GM18868 (cell line): ENCODE measurements at regions not wholly inside any gene's neighbourhood (a gene's known extent, or its start where the extent isn't known, plus 50 kb on each side); places are given as distances from the start of the nearest gene placed in this dataset.
"Not testable (repeated sequence)": the region's sequence is repeated elsewhere in the genome, so short reads cannot be mapped to it uniquely, and the experiment has no call there.

Source experiments
- ATAC-seq: cut with Tn5 transposase; IDR thresholded peaks from one replicate; pipeline ENCODE4 v1.9.1; 2021; ENCODE audit warnings: mild to moderate bottlenecking, moderate library complexity; ENCODE audit not compliant: unreplicated experiment

DNA sequence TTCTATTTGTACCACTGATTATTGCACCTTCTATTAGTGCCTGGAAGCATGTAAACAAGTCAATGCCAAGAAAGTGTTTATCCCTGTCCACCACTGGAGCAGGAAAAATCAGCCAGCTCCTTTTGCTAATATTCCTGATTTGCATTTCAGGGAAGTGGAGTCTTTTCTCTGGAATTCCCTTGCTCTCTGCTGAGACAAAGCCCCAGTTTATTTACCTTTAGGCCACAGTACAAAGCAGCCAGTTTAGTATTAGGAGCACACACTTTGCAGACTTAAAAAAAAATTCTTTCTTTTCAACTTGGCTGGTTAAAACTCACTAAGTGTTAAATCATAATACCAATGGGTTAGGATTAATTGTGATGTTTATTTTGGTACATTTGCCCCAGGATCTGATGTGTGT, 631.1 kb downstream of the PKHD1 start:
- no peak for ATAC-seq

- peak; percentile 96 for ATAC-seq
These were observed 627.5 kb downstream of the PKHD1 start for GRCh38 chr6:51459958-51460357.

GRCh38 chr6:51462896-51463295, 624.5 kb downstream of the PKHD1 start:
- no peak for ATAC-seq

- ATAC-seq, result no peak
These were observed 624.1 kb downstream of the PKHD1 start for GRCh38 chr6:51463321-51463720.

GRCh38 chr6:51464956-51465355, 622.5 kb downstream of the PKHD1 start:
- no peak for ATAC-seq

DNA sequence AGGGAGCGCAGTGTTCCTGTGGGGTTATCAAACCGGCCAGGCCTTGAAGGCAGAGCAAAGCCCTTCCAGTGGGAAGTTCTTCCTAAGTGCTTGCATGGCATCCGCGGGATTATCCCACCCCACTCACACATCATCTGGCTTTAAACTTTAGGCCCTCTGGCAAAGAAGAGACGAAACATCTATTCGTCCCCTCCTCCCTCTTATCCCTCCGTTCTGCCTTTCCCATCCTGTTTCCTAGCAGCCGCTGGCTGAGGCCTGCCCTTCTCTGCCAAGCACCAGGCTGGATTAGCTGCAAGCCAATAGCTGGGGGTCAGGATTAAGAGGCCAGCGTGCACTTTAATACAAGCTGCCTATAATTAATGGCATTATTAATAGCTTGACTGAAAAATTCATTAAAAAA, 621.0 kb downstream of the PKHD1 start:
- no peak for ATAC-seq

DNA sequence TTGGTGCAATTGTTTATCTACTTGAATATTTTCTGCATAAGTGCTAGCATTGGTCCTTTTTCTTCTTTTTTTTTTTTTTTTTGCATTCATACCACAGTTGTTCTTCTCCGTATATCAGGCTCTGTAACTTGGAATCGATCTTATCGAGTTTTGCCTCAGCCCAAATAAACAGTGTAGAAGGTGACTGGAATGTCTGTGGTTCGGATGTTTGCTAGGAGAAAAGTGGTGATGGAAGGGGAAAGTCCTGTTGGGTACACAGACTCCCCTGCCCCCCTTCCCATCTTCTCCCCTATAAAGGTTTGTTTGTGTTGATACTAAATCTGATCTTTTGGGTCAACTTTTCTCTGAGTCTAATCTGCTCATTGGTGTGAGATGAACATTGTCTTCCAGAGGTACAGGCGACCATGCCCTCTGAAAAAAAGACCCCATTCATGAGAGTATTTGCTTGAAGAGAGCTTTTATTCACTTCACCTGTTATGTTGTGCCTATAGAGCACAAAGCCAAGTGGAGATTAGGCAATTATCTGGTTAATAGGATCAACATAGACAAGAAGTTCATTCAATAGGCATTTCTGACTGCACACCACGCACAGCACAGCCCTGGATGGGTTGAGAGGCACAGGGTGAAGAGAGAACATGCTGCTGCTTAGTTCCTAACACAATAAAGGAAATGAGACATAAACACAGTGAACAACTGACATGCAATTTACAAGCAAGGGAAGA, 620.0 kb downstream of the PKHD1 start:
- no peak for ATAC-seq

DNA sequence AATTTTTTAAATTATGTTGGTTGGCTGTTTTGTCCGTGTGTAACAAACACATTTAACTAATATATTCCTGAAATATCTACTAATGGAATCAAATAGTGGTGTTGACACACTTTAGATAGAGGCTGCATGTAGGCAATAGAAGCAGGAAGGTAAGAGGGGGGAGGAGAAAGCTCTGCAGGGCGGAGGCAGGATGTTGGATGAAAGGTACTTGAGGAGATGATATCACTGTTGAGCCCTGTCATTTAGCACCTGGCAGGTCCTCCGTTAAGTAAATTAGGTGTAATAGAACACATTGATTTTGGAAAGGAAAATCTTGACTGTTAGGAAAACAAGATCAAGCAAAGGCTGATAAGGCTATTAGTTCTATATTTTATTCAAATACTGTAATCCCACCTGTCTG, 618.7 kb downstream of the PKHD1 start:
- ATAC-seq, result no peak

DNA sequence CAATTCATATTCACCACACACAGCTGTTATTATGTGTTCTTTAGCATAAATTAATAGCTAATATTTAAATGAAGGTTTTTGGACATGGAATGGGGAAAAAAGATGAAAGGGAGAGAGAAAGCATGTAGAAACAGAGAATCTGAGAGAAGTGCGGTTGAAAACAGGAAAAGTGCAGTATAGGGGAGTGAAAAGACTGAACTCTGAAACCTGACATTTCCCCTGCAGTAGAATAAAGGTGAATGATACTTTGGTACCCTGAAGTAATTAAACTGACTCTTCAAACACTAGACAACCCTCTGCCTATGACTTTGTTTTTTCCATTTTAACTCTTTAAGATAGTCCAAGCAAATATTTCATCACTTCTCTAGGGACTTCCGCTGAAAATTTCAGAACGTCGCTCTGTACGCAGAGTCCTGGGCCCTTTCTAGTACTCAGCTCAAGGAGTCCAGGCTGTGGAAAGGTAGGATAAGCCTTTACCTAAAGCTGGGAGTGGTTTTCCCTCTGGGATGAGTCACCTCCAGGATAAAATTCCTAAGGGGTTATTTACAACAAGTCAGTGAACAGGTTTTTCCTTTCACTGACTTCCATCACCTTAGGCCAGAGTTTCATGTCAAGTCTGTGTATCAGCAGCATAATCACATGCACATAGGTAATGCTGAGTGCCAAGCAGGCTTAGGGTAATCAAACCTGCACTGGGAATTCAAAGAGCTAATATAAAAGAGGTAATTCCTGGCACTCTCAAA, 614.5 kb downstream of the PKHD1 start:
- ATAC-seq, result peak; percentile 29

DNA sequence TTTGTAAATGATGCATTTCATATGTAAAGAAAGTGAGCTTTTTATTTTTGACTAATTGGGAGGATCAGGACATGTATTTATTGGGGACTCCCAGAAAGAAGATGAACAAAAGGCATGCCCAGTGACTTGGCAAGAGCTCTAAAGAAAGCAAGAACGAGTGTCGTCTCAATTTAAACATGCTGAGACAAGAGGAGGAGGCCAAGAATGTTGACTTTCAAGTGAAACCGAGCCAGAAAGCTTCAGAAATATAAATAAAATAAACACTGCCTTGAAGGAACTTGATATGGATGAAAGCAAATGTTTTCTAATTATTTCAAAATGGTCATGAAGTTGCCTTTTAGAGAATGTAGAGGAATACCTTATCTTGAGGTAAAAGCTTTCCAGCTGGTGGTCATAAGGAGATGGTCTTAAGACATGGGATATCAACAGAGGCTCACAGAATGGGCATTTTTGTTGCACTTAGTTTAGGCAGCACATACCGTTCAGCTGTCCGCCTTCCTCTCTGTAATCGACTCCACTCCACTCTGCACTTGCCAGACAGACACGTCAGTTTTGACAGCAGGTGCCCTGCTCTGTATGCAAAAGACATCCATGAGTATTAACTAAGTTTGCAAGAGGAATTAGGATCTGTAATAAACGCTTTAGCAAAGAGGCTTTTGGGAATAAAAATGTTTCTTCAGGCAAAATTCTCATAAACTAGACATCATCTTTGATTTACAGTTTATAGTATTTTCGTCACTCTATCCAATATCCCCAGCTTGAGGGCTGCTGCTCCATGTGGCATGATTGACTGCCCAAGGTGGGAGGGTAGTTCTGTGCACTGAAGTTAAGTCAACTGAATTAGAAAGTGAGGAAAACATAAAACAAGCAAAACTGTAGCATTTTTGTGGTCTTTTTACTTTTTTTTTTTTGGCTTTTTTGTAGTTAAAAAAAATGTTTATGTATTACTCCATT, 613.1 kb downstream of the PKHD1 start:
- no peak for ATAC-seq

DNA sequence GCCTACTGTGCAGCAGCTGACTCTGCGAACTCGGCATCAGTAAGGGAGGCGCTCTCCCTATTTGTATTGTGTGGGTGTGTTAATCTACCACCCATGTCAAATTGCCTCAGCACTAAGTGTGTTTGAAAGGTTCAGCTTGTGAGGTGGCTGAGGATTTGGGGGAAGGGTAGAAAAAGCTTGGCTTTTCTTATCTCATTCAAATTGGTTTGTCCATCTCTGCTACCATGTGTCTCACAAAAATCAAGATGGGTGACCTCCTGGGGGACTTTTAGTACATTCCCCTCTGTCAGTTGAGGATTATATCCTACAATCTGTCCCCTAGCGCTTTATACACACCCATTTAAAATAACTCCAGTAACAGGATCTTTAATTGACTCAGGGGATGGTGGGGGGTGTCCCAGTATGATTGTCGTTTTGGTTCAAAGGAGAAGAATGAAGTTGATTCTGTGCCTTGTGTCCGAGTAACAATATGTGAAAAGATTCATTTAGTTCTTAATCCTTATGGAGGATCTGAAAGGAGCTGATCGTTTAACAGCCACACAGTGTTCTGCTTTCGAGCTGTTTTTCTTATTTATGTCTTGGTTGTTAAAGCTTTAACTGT, 609.6 kb downstream of the PKHD1 start:
- no peak for ATAC-seq

GRCh38 chr6:51479296-51479695, 608.1 kb downstream of the PKHD1 start:
- ATAC-seq, result no peak

DNA sequence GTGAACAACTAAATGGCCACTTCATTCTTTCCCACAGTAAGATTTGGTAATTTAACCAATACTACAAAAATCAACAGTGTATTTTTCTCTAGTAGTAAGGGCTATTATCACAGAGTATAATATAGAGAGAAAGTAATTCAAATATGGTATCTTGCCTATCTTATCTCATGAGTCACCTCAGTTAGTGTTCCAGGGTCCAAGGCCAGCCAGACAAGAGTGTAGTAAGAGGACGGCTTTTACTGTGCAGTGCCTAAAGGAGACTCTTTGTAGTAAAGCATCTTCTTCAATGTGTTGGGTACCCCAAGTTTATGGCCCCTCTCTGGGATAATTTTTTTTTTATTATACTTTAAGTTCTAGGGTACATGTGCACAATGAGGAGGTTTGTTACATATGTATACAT, 607.4 kb downstream of the PKHD1 start:
- ATAC-seq, result no peak

- not testable (repeated sequence) for ATAC-seq
These were observed 601.5 kb downstream of the PKHD1 start for GRCh38 chr6:51485869-51486268.

- no peak for ATAC-seq
These were observed 599.5 kb downstream of the PKHD1 start for GRCh38 chr6:51487937-51488336.

- no peak for ATAC-seq
These were observed 598.3 kb downstream of the PKHD1 start for GRCh38 chr6:51489133-51489532.

GRCh38 chr6:51490101-51490500, 597.3 kb downstream of the PKHD1 start:
- ATAC-seq, result no peak

GRCh38 chr6:51494342-51494741, 593.1 kb downstream of the PKHD1 start:
- ATAC-seq, result peak; percentile 49

DNA sequence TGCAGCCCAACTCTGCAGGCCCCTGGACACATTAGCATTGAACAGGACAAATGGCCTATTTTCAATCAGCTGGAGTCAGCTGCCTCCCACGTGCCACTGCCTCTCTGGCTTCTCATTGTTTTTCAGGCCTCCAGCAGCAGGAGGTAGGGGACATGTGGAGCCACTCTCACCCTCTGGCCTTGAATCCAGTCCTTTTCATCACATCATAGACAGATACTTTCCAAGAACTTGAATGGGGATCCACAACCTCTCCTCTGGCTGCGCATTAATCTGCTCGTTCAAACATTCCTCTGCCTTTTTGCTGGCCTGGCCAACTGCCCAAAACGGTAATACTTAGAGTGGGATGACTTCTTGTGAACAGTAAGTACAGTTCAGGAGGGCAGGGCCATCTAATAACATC, 592.3 kb downstream of the PKHD1 start:
- no peak for ATAC-seq

DNA sequence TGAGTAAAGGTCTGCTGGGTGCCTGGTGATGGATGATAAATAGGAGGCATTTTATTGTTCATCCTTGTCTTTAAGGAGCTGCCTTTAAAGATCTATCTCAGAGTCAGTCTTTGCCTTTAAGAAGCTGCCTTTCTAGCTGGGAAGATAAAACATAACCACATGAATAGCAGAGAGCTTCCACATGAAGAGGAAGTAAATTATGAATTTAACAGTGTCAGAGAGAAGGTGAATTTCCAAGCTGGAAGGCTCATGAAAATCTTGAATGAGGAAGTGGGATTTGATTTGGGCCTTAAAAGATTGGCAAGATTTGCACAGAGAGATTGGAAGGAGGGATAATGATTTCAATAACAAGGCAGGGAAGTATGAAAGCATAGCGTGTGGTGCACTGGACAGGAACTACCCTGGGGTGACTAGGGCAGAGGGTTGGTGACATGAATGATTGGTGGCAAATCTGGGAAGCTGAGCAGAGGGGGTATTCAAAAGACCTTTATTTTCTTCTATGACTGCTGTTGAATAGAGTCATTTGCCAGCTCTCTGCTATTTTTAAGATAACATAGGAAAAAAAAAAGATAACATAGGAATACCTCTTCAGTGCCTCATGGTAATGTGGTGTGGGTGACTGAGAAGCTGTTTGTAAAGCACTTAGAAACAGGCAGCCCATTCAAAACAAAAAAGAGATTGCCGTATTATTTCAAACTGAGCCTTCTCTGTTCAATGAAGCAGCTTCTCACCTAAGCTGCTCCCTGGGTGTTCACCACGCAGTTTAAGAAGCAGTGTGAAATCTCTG, 591.6 kb downstream of the PKHD1 start:
- ATAC-seq, result peak; percentile 36
